Vagina (tissue), 2 donors: ENCODE measurements at regions not wholly inside any gene's neighbourhood (a gene's known extent, or its start where the extent isn't known, plus 50 kb on each side); places are given as distances from the start of the nearest gene placed in this dataset.

Experiments
- DNase-seq, 2 donors: peaks; one replicate each; pipeline ENCODE4 v3.0.0-alpha.2; 2017; ENCODE audit errors: extremely low spot score in 2 of 2
- H3K27ac ChIP-seq: fragments of 200-600 bp; sonication (generic); one replicate; pipeline ENCODE4 v1.5.1; 2019
- H3K27me3 ChIP-seq: fragments of 200-600 bp; sonication (generic); one replicate; pipeline ENCODE4 v1.5.1; 2019
- H3K36me3 ChIP-seq, 2 donors: fragments of 200-600 bp; sonication (generic); one replicate each; pipeline ENCODE4 v1.5.1; 2017 to 2019
- H3K4me1 ChIP-seq: fragments of 200-600 bp; sonication (generic); one replicate; pipeline ENCODE4 v1.5.1; 2019
- H3K4me3 ChIP-seq, 2 donors: fragments of 200-600 bp; sonication (generic); 1 replicate in 1 of 2; 2 replicates in 1 of 2; pipeline ENCODE4 v1.5.1; 2016 to 2019
- H3K9me3 ChIP-seq: fragments of 200-600 bp; sonication (generic); one replicate; pipeline ENCODE4 v1.5.1; 2019
- POLR2A ChIP-seq, 2 donors: fragments of 450-650 bp; IDR thresholded peaks; one replicate each; pipeline ENCODE4 v1.6.1; 2017; ENCODE audit warnings: antibody characterized with exemption in 2 of 2, mild to moderate bottlenecking in 2 of 2, moderate library complexity in 2 of 2
- POLR2AphosphoS5 ChIP-seq, 2 donors: sonication (generic); formaldehyde crosslinking; IDR thresholded peaks; one replicate each; pipeline ENCODE4 v1.9.0; 2017; ENCODE audit warnings: antibody characterized with exemption in 2 of 2, mild to moderate bottlenecking in 2 of 2, low read depth in 1 of 2; ENCODE audit not compliant: insufficient read depth in 1 of 2
- intact Hi-C: fragments of 100-400 bp; cut with DNase I; formaldehyde crosslinking; loops from one replicate; pipeline ENCODE4 v1.15.1; 2023
- TF ChIP-seq, protein P1 (sequence below), 3 experiments: fragments of 450-650 bp in 2 of 3; fragments of 200-600 bp in 1 of 3; sonication (generic) in 1 of 3; IDR thresholded peaks; one replicate each; pipeline ENCODE4 v1.5.1; 2017 to 2019; ENCODE audit warnings: antibody characterized with exemption in 3 of 3, mild to moderate bottlenecking in 2 of 3, moderate library complexity in 2 of 3

DNA sequence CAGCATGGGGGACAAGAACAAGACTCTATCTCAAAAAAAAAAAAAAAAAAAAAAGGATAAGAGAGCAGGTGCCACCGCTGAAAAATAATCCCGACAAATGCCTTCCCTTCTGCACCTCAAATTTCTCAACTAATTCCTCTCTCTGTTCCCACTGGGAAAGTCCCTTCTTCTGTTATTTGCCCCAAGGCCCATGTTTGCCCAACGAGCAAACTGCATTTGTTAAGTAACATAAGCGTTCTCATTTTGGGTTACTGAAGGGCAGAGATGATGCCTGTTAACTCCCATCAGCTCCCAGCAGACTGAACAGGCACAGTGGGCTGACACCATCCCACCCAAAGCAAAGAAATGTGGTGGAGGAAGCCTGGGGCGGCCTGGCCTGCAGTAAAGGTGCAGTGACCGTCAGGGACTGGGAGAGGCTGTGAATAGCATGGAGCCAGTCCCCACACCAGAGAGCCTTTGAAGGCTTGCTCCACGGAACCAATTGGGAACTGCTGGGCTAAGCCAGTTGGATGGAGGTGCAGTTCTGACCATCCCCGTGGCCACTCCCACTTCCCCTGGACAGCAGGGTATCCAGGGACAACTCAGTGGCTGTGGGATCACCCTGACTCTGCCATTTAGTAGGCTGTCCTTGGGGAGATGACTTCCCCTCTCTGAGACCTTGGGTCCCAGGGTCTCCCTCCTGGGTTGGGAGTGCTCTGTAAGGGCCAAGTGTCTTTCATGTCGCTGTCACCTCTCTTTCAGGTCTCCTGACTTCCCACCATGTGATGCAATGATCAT lies 149.7 kb upstream of the IER5L start:
- Histone ChIP-seq H3K9me3 (no peaks in the 10 kb centered on the region), H3K27ac (peak overlapping the region; percentile 46), H3K4me1 (peaks cover 34% of the 10 kb centered on the region), H3K27me3 (no peaks in the 10 kb centered on the region), H3K4me3 (no peak overlapping the region), H3K36me3 (no peaks in the 10 kb centered on the region)
- TF ChIP-seq POLR2A (IDR thresholded peaks at IDR 0.05), result no peak
- TF ChIP-seq, protein P1, sequence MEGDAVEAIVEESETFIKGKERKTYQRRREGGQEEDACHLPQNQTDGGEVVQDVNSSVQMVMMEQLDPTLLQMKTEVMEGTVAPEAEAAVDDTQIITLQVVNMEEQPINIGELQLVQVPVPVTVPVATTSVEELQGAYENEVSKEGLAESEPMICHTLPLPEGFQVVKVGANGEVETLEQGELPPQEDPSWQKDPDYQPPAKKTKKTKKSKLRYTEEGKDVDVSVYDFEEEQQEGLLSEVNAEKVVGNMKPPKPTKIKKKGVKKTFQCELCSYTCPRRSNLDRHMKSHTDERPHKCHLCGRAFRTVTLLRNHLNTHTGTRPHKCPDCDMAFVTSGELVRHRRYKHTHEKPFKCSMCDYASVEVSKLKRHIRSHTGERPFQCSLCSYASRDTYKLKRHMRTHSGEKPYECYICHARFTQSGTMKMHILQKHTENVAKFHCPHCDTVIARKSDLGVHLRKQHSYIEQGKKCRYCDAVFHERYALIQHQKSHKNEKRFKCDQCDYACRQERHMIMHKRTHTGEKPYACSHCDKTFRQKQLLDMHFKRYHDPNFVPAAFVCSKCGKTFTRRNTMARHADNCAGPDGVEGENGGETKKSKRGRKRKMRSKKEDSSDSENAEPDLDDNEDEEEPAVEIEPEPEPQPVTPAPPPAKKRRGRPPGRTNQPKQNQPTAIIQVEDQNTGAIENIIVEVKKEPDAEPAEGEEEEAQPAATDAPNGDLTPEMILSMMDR (IDR thresholded peaks at IDR 0.05), result no peak
- TF ChIP-seq POLR2AphosphoS5 (IDR thresholded peaks at IDR 0.05; ENCODE audit: insufficient read depth in 1 of 2, low read depth in 1 of 2), result no peak
- intact Hi-C loops, result no loop called here
- no peak for DNase-seq

DNA sequence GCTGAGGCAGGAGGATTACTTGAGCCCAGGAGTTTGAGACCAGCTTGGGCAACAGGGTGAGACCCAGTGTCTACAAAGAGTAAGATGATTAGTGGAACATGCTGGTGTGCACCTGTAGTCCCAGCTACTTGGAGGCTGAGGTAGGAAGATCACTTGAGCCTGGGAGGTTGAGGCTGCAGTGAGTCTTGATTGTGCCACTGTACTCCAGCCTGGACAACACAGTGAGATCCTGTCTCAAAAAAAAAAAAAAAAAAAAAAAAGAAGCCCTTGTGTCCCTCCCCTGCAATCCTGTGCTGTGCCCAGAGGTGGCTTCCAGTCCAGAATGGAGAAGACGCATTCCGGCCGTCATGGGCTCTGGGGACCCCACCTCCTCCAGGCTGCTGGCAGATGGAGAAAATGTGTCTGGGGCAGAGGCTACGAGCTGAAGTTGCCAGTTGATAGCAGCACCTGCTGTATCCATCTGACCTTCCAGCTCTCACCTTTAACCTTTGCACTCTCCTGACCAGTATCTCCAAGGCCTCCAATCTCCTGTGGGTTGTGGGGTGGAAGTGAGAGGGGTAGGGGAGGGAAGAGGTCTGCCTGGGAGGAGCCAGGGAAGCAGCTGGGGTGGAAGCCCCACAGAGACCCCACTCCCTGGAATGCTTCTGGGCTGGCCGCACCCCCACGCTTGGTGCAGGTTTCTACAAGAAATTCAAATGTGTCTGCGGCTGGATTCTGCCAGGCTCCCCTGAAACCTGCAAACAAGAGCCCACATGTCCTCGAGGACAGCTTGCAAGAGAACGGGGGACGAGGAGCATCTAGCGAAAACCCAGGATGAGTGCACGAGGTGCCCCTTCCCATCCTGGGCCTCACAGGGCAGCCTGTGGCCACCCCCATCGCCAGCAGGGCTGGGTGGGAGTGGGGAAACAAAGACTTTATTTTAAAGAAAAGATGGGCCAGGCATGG lies 148.3 kb upstream of the IER5L start:
- H3K27ac ChIP-seq, result no peak overlapping the region
- intact Hi-C loops, result no loop called here
- no peaks in the 10 kb centered on the region for H3K9me3 ChIP-seq
- no peak for DNase-seq
- H3K36me3 ChIP-seq, result no peaks in the 10 kb centered on the region
- TF ChIP-seq POLR2A (IDR thresholded peaks at IDR 0.05) (no peak), POLR2AphosphoS5 (IDR thresholded peaks at IDR 0.05; ENCODE audit: insufficient read depth in 1 of 2, low read depth in 1 of 2) (no peak)
- TF ChIP-seq, protein P1 (IDR thresholded peaks at IDR 0.05), result no peak
- no peak overlapping the region for H3K4me3 ChIP-seq
- H3K4me1 ChIP-seq, result peaks cover 36% of the 10 kb centered on the region
- no peaks in the 10 kb centered on the region for H3K27me3 ChIP-seq

DNA sequence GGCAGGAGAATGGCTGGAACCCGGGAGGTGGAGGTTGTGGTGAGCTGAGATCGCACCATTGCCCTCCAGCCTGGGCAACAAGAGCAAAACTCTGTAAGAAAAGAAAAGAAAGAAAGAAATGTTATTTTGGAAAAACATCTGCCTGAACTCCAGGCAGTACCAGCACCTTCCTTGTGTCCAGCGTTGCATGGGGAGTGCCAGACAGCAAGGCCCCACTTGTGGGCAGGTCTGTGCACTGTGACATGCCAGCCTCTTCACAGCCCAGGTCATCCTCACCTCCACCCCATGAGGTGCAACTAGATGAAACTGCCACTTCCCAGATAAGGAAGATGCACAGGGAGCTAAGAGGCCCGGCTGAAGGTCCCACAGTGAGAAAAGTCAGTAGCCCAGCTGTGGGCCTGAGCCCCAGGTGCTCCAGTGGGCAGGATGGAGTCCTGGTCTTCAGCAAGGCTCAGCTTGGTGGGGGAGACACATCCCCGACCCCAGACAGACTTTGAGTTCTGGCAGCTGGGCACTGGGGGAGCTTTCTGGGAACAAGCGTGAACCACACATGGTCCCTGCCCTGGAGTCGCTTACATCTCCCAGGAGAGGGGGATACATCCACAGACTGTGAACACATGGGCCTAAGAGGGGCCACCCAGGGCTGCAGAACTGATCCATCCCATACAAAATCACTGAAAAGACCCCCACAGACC lies 146.9 kb upstream of the IER5L start:
- TF ChIP-seq, protein P1 (IDR thresholded peaks at IDR 0.05), result no peak
- TF ChIP-seq POLR2A (IDR thresholded peaks at IDR 0.05), result no peak
- no peak for TF ChIP-seq POLR2AphosphoS5 (IDR thresholded peaks at IDR 0.05; ENCODE audit: insufficient read depth in 1 of 2, low read depth in 1 of 2)
- intact Hi-C loops, result no loop called here
- Histone ChIP-seq H3K27me3 (no peaks in the 10 kb centered on the region), H3K4me3 (no peak overlapping the region), H3K27ac (peak overlapping the region; percentile 96), H3K4me1 (peaks cover 49% of the 10 kb centered on the region), H3K36me3 (no peaks in the 10 kb centered on the region), H3K9me3 (no peaks in the 10 kb centered on the region)
- DNase-seq, result no peak

DNA sequence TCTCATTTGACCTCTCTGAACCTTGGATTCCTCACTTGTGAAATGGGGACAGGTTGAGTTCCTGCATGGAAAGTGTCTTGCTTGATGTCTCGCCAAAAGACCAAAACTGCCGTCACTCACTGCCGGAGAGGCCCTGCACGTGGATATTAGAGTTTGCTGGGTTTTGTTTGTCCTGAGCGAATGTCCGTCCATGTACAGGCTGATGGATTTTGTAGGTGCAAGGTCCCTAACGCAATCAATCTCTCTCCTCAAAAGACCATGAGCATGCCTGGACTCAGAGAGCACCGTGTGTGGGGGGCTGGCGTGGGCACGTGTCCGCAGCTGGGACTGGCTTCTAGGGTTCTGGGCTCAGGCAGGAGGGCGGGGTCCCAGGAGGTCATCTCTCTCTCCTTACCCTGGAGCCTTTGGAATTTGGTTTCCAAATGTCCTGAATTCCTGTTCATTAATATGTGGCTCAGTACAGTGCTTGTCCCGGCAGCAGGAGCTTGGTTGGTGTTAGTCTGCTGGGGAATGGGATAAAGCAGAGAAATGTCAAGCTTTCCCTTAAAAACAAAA lies 146.0 kb upstream of the IER5L start:
- Histone ChIP-seq H3K27me3 (no peaks in the 10 kb centered on the region), H3K4me1 (peaks cover 57% of the 10 kb centered on the region), H3K4me3 (no peak overlapping the region), H3K36me3 (no peaks in the 10 kb centered on the region), H3K27ac (peak overlapping the region; percentile 96), H3K9me3 (no peaks in the 10 kb centered on the region)
- no peak for DNase-seq
- intact Hi-C loops, result no loop called here
- TF ChIP-seq POLR2A (IDR thresholded peaks at IDR 0.05) (no peak), POLR2AphosphoS5 (IDR thresholded peaks at IDR 0.05; ENCODE audit: insufficient read depth in 1 of 2, low read depth in 1 of 2) (no peak)
- TF ChIP-seq, protein P1 (IDR thresholded peaks at IDR 0.05), result no peak
